HCT116 (cell line): ENCODE measurements at regions not wholly inside any gene's neighbourhood (a gene's known extent, or its start where the extent isn't known, plus 50 kb on each side); places are given as distances from the start of the nearest gene placed in this dataset.

ENCODE experiments used
- ATAC-seq: fragments of 200-7000 bp; cut with Tn5 transposase; 2 replicates; pipeline ENCODE4 v1.9.1; 2020; ENCODE audit warnings: mild to moderate bottlenecking, moderate library complexity
- BruUV-seq: library from RNA; stranded (reverse); fragments of 400-500 nt; replicated peaks from 2 replicates; lab custom pipeline; 2021; lab: Mats Ljungman, UMichigan
- CTCF ChIA-PET: fragments of 300-600 bp; sonication (Branson Sonifier 250); formaldehyde crosslinking; loops from one replicate; lab custom pipeline; 2021; ENCODE audit warnings: antibody characterized with exemption; lab: Charles Lee
- POLR2A ChIA-PET: fragments of 300-600, 350-600 bp; sonication (Branson Sonifier 250); formaldehyde crosslinking; loops from one replicate; lab custom pipeline; 2021; ENCODE audit warnings: antibody characterized with exemption; lab: Charles Lee
- RAD21 ChIA-PET, 2 experiments: fragments of 300-600 bp; sonication (Branson Sonifier 250); formaldehyde crosslinking; loops; one replicate each; lab custom pipeline; 2023; ENCODE audit warnings: low total read pairs in 2 of 2; ENCODE audit not compliant: uncharacterized antibody in 2 of 2, unreplicated experiment in 2 of 2, low non-redundant PET in 1 of 2; lab: Charles Lee
- DNase-seq: peaks from one replicate; pipeline ENCODE4 v3.0.0-alpha.2; 2010; ENCODE audit warnings: low read depth, low spot score
- H2AFZ ChIP-seq: fragments of 200-600 bp; shearing (Covaris generic), sonication (generic); 2 replicates; pipeline ENCODE4 v1.6.1; 2017; ENCODE audit warnings: low read depth, mixed run types, mixed read lengths, antibody characterized with exemption, low read length; ENCODE audit not compliant: poor library complexity, severe bottlenecking
- H3K27ac ChIP-seq: 2 replicates; pipeline ENCODE4 v1.5.1; 2012; ENCODE audit warnings: low read depth, low read length
- H3K27me3 ChIP-seq: fragments of 200-600 bp; sonication (generic); 2 replicates; pipeline ENCODE4 v1.6.1; 2016; ENCODE audit warnings: mixed run types, low read length, mixed read lengths; ENCODE audit not compliant: insufficient read depth
- H3K36me3 ChIP-seq, 2 experiments: fragments of 200-500 bp in 1 of 2; fragments of 200-600 bp in 1 of 2; sonication (Bioruptor generic) in 1 of 2; sonication (generic) in 1 of 2; 2 replicates each; pipeline versions ENCODE4 v1.5.1 to v1.6.1; 2014 to 2016; ENCODE audit warnings: low read length in 2 of 2, inconsistent platforms in 1 of 2, mixed read lengths in 1 of 2, mixed run types in 1 of 2; ENCODE audit not compliant: insufficient read depth in 2 of 2, control insufficient read depth in 1 of 2
- H3K4me1 ChIP-seq, 2 experiments: fragments of 200-600 bp in 1 of 2; sonication (generic) in 1 of 2; 2 replicates each; pipeline versions ENCODE4 v1.5.1 to v1.6.1; 2012 to 2017; ENCODE audit warnings: low read length in 2 of 2, inconsistent platforms in 1 of 2, mild to moderate bottlenecking in 1 of 2, mixed read lengths in 1 of 2, mixed run types in 1 of 2, moderate library complexity in 1 of 2; ENCODE audit not compliant: insufficient read depth in 2 of 2, control insufficient read depth in 1 of 2
- H3K4me2 ChIP-seq: fragments of 200-600 bp; sonication (generic); 2 replicates; pipeline ENCODE4 v1.6.1; 2017; ENCODE audit warnings: mixed run types, low read length, mixed read lengths
- H3K4me3 ChIP-seq, 2 experiments: fragments of 200-600 bp in 1 of 2; sonication (generic) in 1 of 2; replicated peaks in 1 of 2; 2 replicates each; pipeline ENCODE4 v1.5.1; 2011 to 2016; ENCODE audit warnings: low read length in 2 of 2, control low read depth in 1 of 2, low read depth in 1 of 2, mild to moderate bottlenecking in 1 of 2, mixed read lengths in 1 of 2, mixed run types in 1 of 2
- H3K79me2 ChIP-seq: fragments of 200-600 bp; sonication (generic); 2 replicates; pipeline ENCODE4 v1.6.1; 2017; ENCODE audit warnings: mild to moderate bottlenecking, mixed run types, low read length, moderate library complexity, mixed read lengths; ENCODE audit not compliant: insufficient read depth
- H3K9ac ChIP-seq: fragments of 200-600 bp; sonication (generic); 2 replicates; pipeline ENCODE4 v1.6.1; 2016; ENCODE audit warnings: low read length, mixed read lengths
- H3K9me2 ChIP-seq: fragments of 200-600 bp; sonication (generic), shearing (Covaris generic); 2 replicates; pipeline ENCODE4 v1.6.1; 2017; ENCODE audit warnings: mixed run types, mild to moderate bottlenecking, moderate library complexity; ENCODE audit not compliant: insufficient read depth
- H3K9me3 ChIP-seq, 2 experiments: fragments of 200-500 bp in 1 of 2; fragments of 200-600 bp in 1 of 2; sonication (Bioruptor generic) in 1 of 2; sonication (generic) in 1 of 2; 2 replicates each; pipeline ENCODE4 v1.6.1; 2014 to 2017; ENCODE audit warnings: low read length in 2 of 2, mixed read lengths in 2 of 2, inconsistent platforms in 1 of 2, low read depth in 1 of 2, mild to moderate bottlenecking in 1 of 2, mixed run types in 1 of 2, moderate library complexity in 1 of 2; ENCODE audit not compliant: control insufficient read depth in 1 of 2, insufficient read depth in 1 of 2
- H4K20me1 ChIP-seq: fragments of 200-600 bp; sonication (generic), shearing (Covaris generic); 2 replicates; pipeline ENCODE4 v1.6.1; 2017; ENCODE audit warnings: mixed run types, mild to moderate bottlenecking, moderate library complexity; ENCODE audit not compliant: insufficient read depth
- CBX3 ChIP-seq: IDR thresholded peaks from 2 replicates; pipeline ENCODE4 v1.6.1; 2012; ENCODE audit warnings: low read depth
- CEBPB ChIP-seq: IDR thresholded peaks from 2 replicates; pipeline ENCODE4 v1.6.1; 2012; ENCODE audit warnings: low read depth
- EGR1 ChIP-seq: IDR thresholded peaks from 2 replicates; pipeline ENCODE4 v1.6.1; 2012; ENCODE audit warnings: low read depth
- ELF1 ChIP-seq: IDR thresholded peaks from 2 replicates; pipeline ENCODE4 v1.6.1; 2012; ENCODE audit warnings: low read depth, borderline replicate concordance
- EZH2phosphoT487 ChIP-seq: fragments of 200-600 bp; IDR thresholded peaks from 2 replicates; pipeline ENCODE4 v1.6.1; 2018; ENCODE audit warnings: antibody characterized with exemption, borderline replicate concordance
- FOSL1 ChIP-seq: IDR thresholded peaks from 2 replicates; pipeline ENCODE4 v1.6.1; 2012; ENCODE audit warnings: low read depth
- JUND ChIP-seq: IDR thresholded peaks from 2 replicates; pipeline ENCODE4 v1.6.1; 2012
- MAX ChIP-seq: IDR thresholded peaks from 2 replicates; pipeline ENCODE4 v1.6.1; 2012
- POLR2A ChIP-seq: IDR thresholded peaks from 2 replicates; pipeline ENCODE4 v1.7.0; 2011; ENCODE audit warnings: borderline replicate concordance; ENCODE audit not compliant: insufficient read depth, insufficient read length; ENCODE audit errors: extremely low read depth
- POLR2AphosphoS5 ChIP-seq: IDR thresholded peaks from 2 replicates; pipeline ENCODE4 v1.6.1; 2011; ENCODE audit warnings: mild to moderate bottlenecking, low read depth, low read length, moderate library complexity
- SIN3A ChIP-seq: IDR thresholded peaks from 2 replicates; pipeline ENCODE4 v1.6.1; 2012; ENCODE audit warnings: low read depth
- SP1 ChIP-seq: IDR thresholded peaks from 2 replicates; pipeline ENCODE4 v1.6.1; 2012; ENCODE audit warnings: low read depth
- SRF ChIP-seq: IDR thresholded peaks from 2 replicates; pipeline ENCODE4 v1.6.1; 2012; ENCODE audit warnings: low read depth
- TCF7L2 ChIP-seq: IDR thresholded peaks from 2 replicates; pipeline ENCODE4 v1.7.0; 2011; ENCODE audit warnings: borderline replicate concordance, inconsistent platforms; ENCODE audit not compliant: insufficient read depth, insufficient read length; ENCODE audit errors: extremely low read depth
- ZFX ChIP-seq: fragments of 450-650 bp; IDR thresholded peaks from 2 replicates; pipeline ENCODE4 v1.6.1; 2017
- ZNF274 ChIP-seq: fragments of 200-500 bp; sonication (Bioruptor generic); IDR thresholded peaks from 2 replicates; pipeline ENCODE4 v1.6.1; 2014; ENCODE audit warnings: mild to moderate bottlenecking, low read depth, low read length, inconsistent platforms
- intact Hi-C: fragments of 100-400 bp; cut with micrococcal nuclease; formaldehyde crosslinking; loops from 2 replicates; pipeline ENCODE4 v1.10.0; 2022
- TF ChIP-seq, protein P1 (sequence below): IDR thresholded peaks from 2 replicates; pipeline ENCODE4 v1.6.1; 2011; ENCODE audit warnings: mild to moderate bottlenecking, low read length, moderate library complexity; ENCODE audit not compliant: insufficient replicate concordance; ENCODE audit errors: extremely low read depth
- TF ChIP-seq, protein P2 (sequence below): IDR thresholded peaks from 2 replicates; pipeline ENCODE4 v1.6.1; 2012; ENCODE audit warnings: low read depth
- TF ChIP-seq, protein P3 (sequence below), 3 experiments: fragments of 200-600 bp in 1 of 3; sonication (generic) in 1 of 3; IDR thresholded peaks in 2 of 3; conservative IDR thresholded peaks in 1 of 3; 2 replicates each; pipeline ENCODE4 v1.5.1; 2012 to 2017; ENCODE audit warnings: low read depth in 2 of 3, low read length in 2 of 3, antibody characterized with exemption in 1 of 3, borderline replicate concordance in 1 of 3, control low read depth in 1 of 3, mild to moderate bottlenecking in 1 of 3, mixed read lengths in 1 of 3, mixed run types in 1 of 3, moderate library complexity in 1 of 3; ENCODE audit not compliant: insufficient read depth in 1 of 3

- Histone ChIP-seq H3K36me3 (no peaks in the 10 kb centered on the region), H3K4me2 (no peak overlapping the region), H4K20me1 (no peaks in the 10 kb centered on the region), H3K27me3 (no peaks in the 10 kb centered on the region), H3K9ac (no peak overlapping the region), H3K4me1 (no peaks in the 10 kb centered on the region), H3K9me3 (no peaks in the 10 kb centered on the region; a peak in 2 of 4 replicates), H3K9me2 (no peaks in the 10 kb centered on the region), H3K79me2 (no peaks in the 10 kb centered on the region), H2AFZ (no peak overlapping the region), H3K4me3 (no peak overlapping the region), H3K27ac (no peak overlapping the region)
- DNase-seq (no peak), ATAC-seq (no peak)
- ChIA-PET CTCF (no interaction called here), POLR2A (no interaction called here), RAD21 (no interaction called here)
- BruUV-seq, result no TSS peak
- intact Hi-C loops, result no loop called here
- TF ChIP-seq, protein P1, sequence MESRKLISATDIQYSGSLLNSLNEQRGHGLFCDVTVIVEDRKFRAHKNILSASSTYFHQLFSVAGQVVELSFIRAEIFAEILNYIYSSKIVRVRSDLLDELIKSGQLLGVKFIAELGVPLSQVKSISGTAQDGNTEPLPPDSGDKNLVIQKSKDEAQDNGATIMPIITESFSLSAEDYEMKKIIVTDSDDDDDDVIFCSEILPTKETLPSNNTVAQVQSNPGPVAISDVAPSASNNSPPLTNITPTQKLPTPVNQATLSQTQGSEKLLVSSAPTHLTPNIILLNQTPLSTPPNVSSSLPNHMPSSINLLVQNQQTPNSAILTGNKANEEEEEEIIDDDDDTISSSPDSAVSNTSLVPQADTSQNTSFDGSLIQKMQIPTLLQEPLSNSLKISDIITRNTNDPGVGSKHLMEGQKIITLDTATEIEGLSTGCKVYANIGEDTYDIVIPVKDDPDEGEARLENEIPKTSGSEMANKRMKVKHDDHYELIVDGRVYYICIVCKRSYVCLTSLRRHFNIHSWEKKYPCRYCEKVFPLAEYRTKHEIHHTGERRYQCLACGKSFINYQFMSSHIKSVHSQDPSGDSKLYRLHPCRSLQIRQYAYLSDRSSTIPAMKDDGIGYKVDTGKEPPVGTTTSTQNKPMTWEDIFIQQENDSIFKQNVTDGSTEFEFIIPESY, result no peak
- TF ChIP-seq SP1, result no peak
- TF ChIP-seq MAX, result no peak
- no peak for TF ChIP-seq SIN3A
- no peak for TF ChIP-seq POLR2A
- TF ChIP-seq EGR1, result no peak
- TF ChIP-seq, protein P2, sequence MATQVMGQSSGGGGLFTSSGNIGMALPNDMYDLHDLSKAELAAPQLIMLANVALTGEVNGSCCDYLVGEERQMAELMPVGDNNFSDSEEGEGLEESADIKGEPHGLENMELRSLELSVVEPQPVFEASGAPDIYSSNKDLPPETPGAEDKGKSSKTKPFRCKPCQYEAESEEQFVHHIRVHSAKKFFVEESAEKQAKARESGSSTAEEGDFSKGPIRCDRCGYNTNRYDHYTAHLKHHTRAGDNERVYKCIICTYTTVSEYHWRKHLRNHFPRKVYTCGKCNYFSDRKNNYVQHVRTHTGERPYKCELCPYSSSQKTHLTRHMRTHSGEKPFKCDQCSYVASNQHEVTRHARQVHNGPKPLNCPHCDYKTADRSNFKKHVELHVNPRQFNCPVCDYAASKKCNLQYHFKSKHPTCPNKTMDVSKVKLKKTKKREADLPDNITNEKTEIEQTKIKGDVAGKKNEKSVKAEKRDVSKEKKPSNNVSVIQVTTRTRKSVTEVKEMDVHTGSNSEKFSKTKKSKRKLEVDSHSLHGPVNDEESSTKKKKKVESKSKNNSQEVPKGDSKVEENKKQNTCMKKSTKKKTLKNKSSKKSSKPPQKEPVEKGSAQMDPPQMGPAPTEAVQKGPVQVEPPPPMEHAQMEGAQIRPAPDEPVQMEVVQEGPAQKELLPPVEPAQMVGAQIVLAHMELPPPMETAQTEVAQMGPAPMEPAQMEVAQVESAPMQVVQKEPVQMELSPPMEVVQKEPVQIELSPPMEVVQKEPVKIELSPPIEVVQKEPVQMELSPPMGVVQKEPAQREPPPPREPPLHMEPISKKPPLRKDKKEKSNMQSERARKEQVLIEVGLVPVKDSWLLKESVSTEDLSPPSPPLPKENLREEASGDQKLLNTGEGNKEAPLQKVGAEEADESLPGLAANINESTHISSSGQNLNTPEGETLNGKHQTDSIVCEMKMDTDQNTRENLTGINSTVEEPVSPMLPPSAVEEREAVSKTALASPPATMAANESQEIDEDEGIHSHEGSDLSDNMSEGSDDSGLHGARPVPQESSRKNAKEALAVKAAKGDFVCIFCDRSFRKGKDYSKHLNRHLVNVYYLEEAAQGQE, result no peak
- no peak for TF ChIP-seq ZFX
- TF ChIP-seq ZNF274, result no peak
- TF ChIP-seq ELF1, result no peak
- TF ChIP-seq, protein P3, sequence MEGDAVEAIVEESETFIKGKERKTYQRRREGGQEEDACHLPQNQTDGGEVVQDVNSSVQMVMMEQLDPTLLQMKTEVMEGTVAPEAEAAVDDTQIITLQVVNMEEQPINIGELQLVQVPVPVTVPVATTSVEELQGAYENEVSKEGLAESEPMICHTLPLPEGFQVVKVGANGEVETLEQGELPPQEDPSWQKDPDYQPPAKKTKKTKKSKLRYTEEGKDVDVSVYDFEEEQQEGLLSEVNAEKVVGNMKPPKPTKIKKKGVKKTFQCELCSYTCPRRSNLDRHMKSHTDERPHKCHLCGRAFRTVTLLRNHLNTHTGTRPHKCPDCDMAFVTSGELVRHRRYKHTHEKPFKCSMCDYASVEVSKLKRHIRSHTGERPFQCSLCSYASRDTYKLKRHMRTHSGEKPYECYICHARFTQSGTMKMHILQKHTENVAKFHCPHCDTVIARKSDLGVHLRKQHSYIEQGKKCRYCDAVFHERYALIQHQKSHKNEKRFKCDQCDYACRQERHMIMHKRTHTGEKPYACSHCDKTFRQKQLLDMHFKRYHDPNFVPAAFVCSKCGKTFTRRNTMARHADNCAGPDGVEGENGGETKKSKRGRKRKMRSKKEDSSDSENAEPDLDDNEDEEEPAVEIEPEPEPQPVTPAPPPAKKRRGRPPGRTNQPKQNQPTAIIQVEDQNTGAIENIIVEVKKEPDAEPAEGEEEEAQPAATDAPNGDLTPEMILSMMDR (IDR thresholded peaks at IDR 0.05 in 2 of 3, conservative IDR thresholded peaks at IDR 0.05 in 1 of 3; ENCODE audit: borderline replicate concordance in 1 of 3, insufficient read depth in 1 of 3, low read depth in 2 of 3, low read length in 2 of 3), result no peak
- TF ChIP-seq SRF, result no peak
- TF ChIP-seq CBX3, result no peak
- TF ChIP-seq JUND, result no peak
- no peak for TF ChIP-seq TCF7L2
- no peak for TF ChIP-seq EZH2phosphoT487
- no peak for TF ChIP-seq CEBPB
- TF ChIP-seq FOSL1, result no peak
- no peak for TF ChIP-seq POLR2AphosphoS5
Measured at GRCh38 chr11:69551963-69552362, 70.5 kb downstream of the LINC01488 start.
